CD4-positive, alpha-beta T cell treated with Interleukin-15 for 1 hour (primary cell): ENCODE measurements at regions not wholly inside any gene's neighbourhood (a gene's known extent, or its start where the extent isn't known, plus 50 kb on each side); places are given as distances from the start of the nearest gene placed in this dataset.
A peak's percentile ranks its signal among the peaks of the same experiment; 100 is the strongest.

Experiments
- DNase-seq: peaks from one replicate; pipeline ENCODE4 v3.0.0-alpha.2; 2020

GRCh38 chr4:15232366-15233263 is 195.2 kb upstream of the C1QTNF7 start:
- no peak for DNase-seq

- no peak for DNase-seq
Observed at GRCh38 chr4:15233264-15233597, 194.6 kb upstream of the C1QTNF7 start.

GRCh38 chr4:15233626-15234025 is 194.2 kb upstream of the C1QTNF7 start:
- DNase-seq: no peak

GRCh38 chr4:15234116-15234855 is 193.5 kb upstream of the C1QTNF7 start:
- DNase-seq: no peak

GRCh38 chr4:15234856-15235126 is 193.0 kb upstream of the C1QTNF7 start:
- DNase-seq: no peak

GRCh38 chr4:15235135-15235534 is 192.7 kb upstream of the C1QTNF7 start:
- DNase-seq: no peak

- no peak for DNase-seq
Observed at GRCh38 chr4:15237648-15238230, 190.1 kb upstream of the C1QTNF7 start.

- DNase-seq: no peak
Observed at GRCh38 chr4:15238720-15239119, 189.1 kb upstream of the C1QTNF7 start.

GRCh38 chr4:15239866-15240265 is 188.0 kb upstream of the C1QTNF7 start:
- no peak for DNase-seq

GRCh38 chr4:15240764-15241163 is 187.1 kb upstream of the C1QTNF7 start:
- DNase-seq: no peak

- no peak for DNase-seq
Observed at GRCh38 chr4:15242021-15242420, 185.8 kb upstream of the C1QTNF7 start.

GRCh38 chr4:15244354-15244753 is 183.5 kb upstream of the C1QTNF7 start:
- no peak for DNase-seq

GRCh38 chr4:15245006-15245530 is 182.8 kb upstream of the C1QTNF7 start:
- DNase-seq: no peak

- no peak for DNase-seq
Observed at GRCh38 chr4:15250021-15250441, 177.8 kb upstream of the C1QTNF7 start.

GRCh38 chr4:15253349-15253748 is 174.5 kb upstream of the C1QTNF7 start:
- DNase-seq: no peak

GRCh38 chr4:15254236-15254880 is 173.5 kb upstream of the C1QTNF7 start:
- peak; percentile 58 for DNase-seq

GRCh38 chr4:15255537-15255936 is 172.3 kb upstream of the C1QTNF7 start:
- DNase-seq: no peak

- no peak for DNase-seq
Observed at GRCh38 chr4:15260758-15261157, 167.1 kb upstream of the C1QTNF7 start.

- no peak for DNase-seq
Observed at GRCh38 chr4:15262396-15262795, 165.4 kb upstream of the C1QTNF7 start.

GRCh38 chr4:15270201-15270600 is 157.6 kb upstream of the C1QTNF7 start:
- DNase-seq: no peak

GRCh38 chr4:15286041-15286440 is 141.8 kb upstream of the C1QTNF7 start:
- DNase-seq: no peak

GRCh38 chr4:15291122-15291521 is 136.7 kb upstream of the C1QTNF7 start:
- no peak for DNase-seq

- DNase-seq: no peak
Observed at GRCh38 chr4:15293711-15294110, 134.1 kb upstream of the C1QTNF7 start.
